ENCODE measurements at regions not wholly inside any gene's neighbourhood (a gene's known extent, or its start where the extent isn't known, plus 50 kb on each side); places are given as distances from the start of the nearest gene placed in this dataset.

DNA sequence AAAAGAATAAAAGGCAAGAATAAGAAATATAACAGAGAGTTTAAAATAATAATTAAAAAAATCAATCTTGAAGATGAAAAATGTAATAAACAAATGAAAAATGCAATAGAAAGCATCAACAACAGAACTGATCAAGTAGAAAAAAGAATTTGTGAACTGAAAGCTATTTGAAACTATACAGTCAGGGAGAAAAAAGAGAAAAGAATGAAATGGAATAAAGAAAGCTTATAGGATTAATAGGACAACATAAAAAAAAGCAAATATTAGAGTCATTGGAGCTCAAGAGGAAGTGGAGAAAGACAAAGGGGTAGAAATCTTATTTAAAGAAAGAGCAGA is 126.8 kb upstream of the RPL34 start:
- TF ChIP-seq, protein P1, sequence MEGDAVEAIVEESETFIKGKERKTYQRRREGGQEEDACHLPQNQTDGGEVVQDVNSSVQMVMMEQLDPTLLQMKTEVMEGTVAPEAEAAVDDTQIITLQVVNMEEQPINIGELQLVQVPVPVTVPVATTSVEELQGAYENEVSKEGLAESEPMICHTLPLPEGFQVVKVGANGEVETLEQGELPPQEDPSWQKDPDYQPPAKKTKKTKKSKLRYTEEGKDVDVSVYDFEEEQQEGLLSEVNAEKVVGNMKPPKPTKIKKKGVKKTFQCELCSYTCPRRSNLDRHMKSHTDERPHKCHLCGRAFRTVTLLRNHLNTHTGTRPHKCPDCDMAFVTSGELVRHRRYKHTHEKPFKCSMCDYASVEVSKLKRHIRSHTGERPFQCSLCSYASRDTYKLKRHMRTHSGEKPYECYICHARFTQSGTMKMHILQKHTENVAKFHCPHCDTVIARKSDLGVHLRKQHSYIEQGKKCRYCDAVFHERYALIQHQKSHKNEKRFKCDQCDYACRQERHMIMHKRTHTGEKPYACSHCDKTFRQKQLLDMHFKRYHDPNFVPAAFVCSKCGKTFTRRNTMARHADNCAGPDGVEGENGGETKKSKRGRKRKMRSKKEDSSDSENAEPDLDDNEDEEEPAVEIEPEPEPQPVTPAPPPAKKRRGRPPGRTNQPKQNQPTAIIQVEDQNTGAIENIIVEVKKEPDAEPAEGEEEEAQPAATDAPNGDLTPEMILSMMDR (IDR thresholded peaks at IDR 0.05; ENCODE audit: low read length), result no peak
- TF ChIP-seq EZH2phosphoT487 (IDR thresholded peaks at IDR 0.05; ENCODE audit: low read length), result no peak

Measured in MM.1S (cell line).